Ishikawa (cell line): ENCODE measurements at regions not wholly inside any gene's neighbourhood (a gene's known extent, or its start where the extent isn't known, plus 50 kb on each side); places are given as distances from the start of the nearest gene placed in this dataset.

Experiments used
- CEBPB ChIP-seq: IDR thresholded peaks from 2 replicates; pipeline ENCODE4 v1.6.1; 2012
- CREB1 ChIP-seq: IDR thresholded peaks from 2 replicates; pipeline ENCODE4 v1.6.1; 2012; ENCODE audit warnings: low read depth
- EGR1 ChIP-seq: IDR thresholded peaks from 2 replicates; pipeline ENCODE4 v1.6.1; 2012
- EP300 ChIP-seq: IDR thresholded peaks from 2 replicates; pipeline ENCODE4 v1.6.1; 2012; ENCODE audit warnings: borderline replicate concordance
- MAX ChIP-seq: IDR thresholded peaks from 2 replicates; pipeline ENCODE4 v1.6.1; 2012
- NFIC ChIP-seq: IDR thresholded peaks from 2 replicates; pipeline ENCODE4 v1.6.1; 2012
- REST ChIP-seq: IDR thresholded peaks from 2 replicates; pipeline ENCODE4 v1.6.1; 2012; ENCODE audit warnings: low read depth, mild to moderate bottlenecking
- TAF1 ChIP-seq: IDR thresholded peaks from 2 replicates; pipeline ENCODE4 v1.6.1; 2012; ENCODE audit warnings: low read depth, mild to moderate bottlenecking
- YY1 ChIP-seq: IDR thresholded peaks from 2 replicates; pipeline ENCODE4 v1.6.1; 2012; ENCODE audit warnings: low read depth

GRCh38 chr1:30599721-30600120 is 123.7 kb downstream of the MATN1 start:
- TF ChIP-seq YY1 (no peak), NFIC (no peak), EGR1 (no peak), CEBPB (no peak), CREB1 (no peak), MAX (no peak), EP300 (no peak), REST (no peak), TAF1 (no peak)
